GM12891 (cell line): ENCODE measurements at regions not wholly inside any gene's neighbourhood (a gene's known extent, or its start where the extent isn't known, plus 50 kb on each side); places are given as distances from the start of the nearest gene placed in this dataset.

Experiments used
- DNase-seq: peaks from one replicate; pipeline ENCODE4 v3.0.0; 2011; ENCODE audit warnings: low spot score; ENCODE audit not compliant: insufficient read length
- FAIRE-seq: peaks from 2 replicates; lab custom pipeline; 2011; peaks lifted over from hg19 to GRCh38; lab: Jason Lieb, UNC
- PAX5 ChIP-seq: IDR thresholded peaks from 2 replicates; pipeline ENCODE4 v1.6.1; 2011; ENCODE audit warnings: low read length, moderate library complexity, mild to moderate bottlenecking; ENCODE audit not compliant: insufficient read depth, severe bottlenecking
- POLR2A ChIP-seq: IDR thresholded peaks from 2 replicates; pipeline ENCODE4 v1.6.1; 2011; ENCODE audit warnings: low read depth, low read length, control low read depth
- POLR2AphosphoS5 ChIP-seq: IDR thresholded peaks from 2 replicates; pipeline ENCODE4 v1.6.1; 2011; ENCODE audit warnings: low read depth, low read length, control low read depth
- POU2F2 ChIP-seq: IDR thresholded peaks from 2 replicates; pipeline ENCODE4 v1.6.1; 2011; ENCODE audit warnings: low read depth, mild to moderate bottlenecking, control low read depth, low read length, moderate library complexity
- SPI1 ChIP-seq: IDR thresholded peaks from 2 replicates; pipeline ENCODE4 v1.6.1; 2011; ENCODE audit warnings: low read depth, low read length, control low read depth
- TAF1 ChIP-seq: IDR thresholded peaks from 2 replicates; pipeline ENCODE4 v1.6.1; 2011; ENCODE audit warnings: low read depth, low read length, control low read depth

GRCh38 chr1:239675735-239676134, 289.4 kb downstream of the CHRM3 start:
- DNase-seq (no peak), FAIRE-seq (no peak)

GRCh38 chr1:239676522-239677273, 290.3 kb downstream of the CHRM3 start:
- TF ChIP-seq PAX5 (no peak), POLR2A (no peak), SPI1 (no peak), POU2F2 (no peak), POLR2AphosphoS5 (no peak), TAF1 (no peak)
- no peak for DNase-seq

More at GRCh38 chr1:239675735-239676134, 289.4 kb downstream of the CHRM3 start:
- TF ChIP-seq POU2F2 (no peak), TAF1 (no peak), POLR2AphosphoS5 (no peak), SPI1 (no peak), POLR2A (no peak), PAX5 (no peak)

GRCh38 chr1:239677362-239677761, 291.0 kb downstream of the CHRM3 start:
- TF ChIP-seq POLR2A (no peak), PAX5 (no peak), POLR2AphosphoS5 (no peak), TAF1 (no peak), SPI1 (no peak), POU2F2 (no peak)
- FAIRE-seq (no peak), DNase-seq (no peak)

More at GRCh38 chr1:239676522-239677273, 290.3 kb downstream of the CHRM3 start:
- no peak for FAIRE-seq

- FAIRE-seq = no peak
- no peak for TF ChIP-seq SPI1
- no peak for TF ChIP-seq TAF1
- TF ChIP-seq POLR2A = no peak
- TF ChIP-seq PAX5 = no peak
- TF ChIP-seq POU2F2 = no peak
- no peak for DNase-seq
Measured at GRCh38 chr1:239678181-239678580, 291.8 kb downstream of the CHRM3 start.

GRCh38 chr1:239682046-239682445, 295.7 kb downstream of the CHRM3 start:
- no peak for TF ChIP-seq POLR2A
- DNase-seq (no peak), FAIRE-seq (no peak)

GRCh38 chr1:239682960-239683359, 296.6 kb downstream of the CHRM3 start:
- FAIRE-seq = no peak
- no peak for DNase-seq
- TF ChIP-seq POLR2A (no peak), POU2F2 (no peak), SPI1 (no peak), TAF1 (no peak), PAX5 (no peak), POLR2AphosphoS5 (no peak)

- FAIRE-seq (no peak), DNase-seq (no peak)
- TF ChIP-seq PAX5 (no peak), POU2F2 (no peak), TAF1 (no peak), SPI1 (no peak), POLR2A (no peak), POLR2AphosphoS5 (no peak)
Measured at GRCh38 chr1:239686386-239686785, 300.0 kb downstream of the CHRM3 start.

- DNase-seq = no peak
- FAIRE-seq = no peak
- TF ChIP-seq SPI1 (no peak), POU2F2 (no peak), POLR2AphosphoS5 (no peak), POLR2A (no peak), TAF1 (no peak), PAX5 (no peak)
Measured at GRCh38 chr1:239696317-239696716, 309.9 kb downstream of the CHRM3 start.

- no peak for DNase-seq
- no peak for FAIRE-seq
- TF ChIP-seq PAX5 = no peak
- no peak for TF ChIP-seq SPI1
- TF ChIP-seq POU2F2 = no peak
- no peak for TF ChIP-seq TAF1
- TF ChIP-seq POLR2AphosphoS5 = no peak
- no peak for TF ChIP-seq POLR2A
Measured at GRCh38 chr1:239700667-239701066, 314.3 kb downstream of the CHRM3 start.

GRCh38 chr1:239703075-239703474, 316.7 kb downstream of the CHRM3 start:
- DNase-seq (no peak), FAIRE-seq (no peak)
- TF ChIP-seq SPI1 = no peak

- DNase-seq (no peak), FAIRE-seq (no peak)
- TF ChIP-seq TAF1 = no peak
- no peak for TF ChIP-seq POU2F2
- TF ChIP-seq POLR2AphosphoS5 = no peak
- no peak for TF ChIP-seq SPI1
- no peak for TF ChIP-seq PAX5
- TF ChIP-seq POLR2A = no peak
Measured at GRCh38 chr1:239706245-239706892, 320.0 kb downstream of the CHRM3 start.
